HL-60 (cell line): ENCODE measurements at regions not wholly inside any gene's neighbourhood (a gene's known extent, or its start where the extent isn't known, plus 50 kb on each side); places are given as distances from the start of the nearest gene placed in this dataset.

Experiments used
- DNase-seq, 2 experiments: peaks; one replicate each; pipeline ENCODE4 v3.0.0-alpha.2; 2010 to 2020; ENCODE audit warnings: low read depth in 1 of 2, low spot score in 1 of 2
- H3K27ac ChIP-seq: fragments of 250-450 bp; sonication (Bioruptor Pico); replicated peaks from 2 replicates; pipeline ENCODE4 v1.5.1; 2020; ENCODE audit warnings: mild to moderate bottlenecking, moderate library complexity
- H3K27me3 ChIP-seq: fragments of 250-450 bp; sonication (Bioruptor Pico); 2 replicates; pipeline ENCODE4 v1.5.1; 2021; ENCODE audit warnings: mild to moderate bottlenecking, moderate library complexity; ENCODE audit not compliant: insufficient read depth, poor library complexity, severe bottlenecking
- H3K4me3 ChIP-seq: replicated peaks from 2 replicates; pipeline ENCODE4 v1.5.1; 2011; ENCODE audit warnings: mild to moderate bottlenecking, control low read depth, low read length; ENCODE audit not compliant: insufficient read depth
- CTCF ChIP-seq: IDR thresholded peaks from one replicate; pipeline ENCODE4 v1.5.1; 2011; ENCODE audit warnings: low read length, control low read depth, inconsistent platforms; ENCODE audit not compliant: insufficient read depth
- GABPA ChIP-seq: IDR thresholded peaks from 2 replicates; pipeline ENCODE4 v1.6.1; 2012; ENCODE audit warnings: low read depth
- POLR2AphosphoS5 ChIP-seq: IDR thresholded peaks from 2 replicates; pipeline ENCODE4 v1.6.1; 2012; ENCODE audit warnings: low read depth
- SPI1 ChIP-seq: IDR thresholded peaks from 2 replicates; pipeline ENCODE4 v1.6.1; 2012; ENCODE audit warnings: low read depth, mild to moderate bottlenecking, borderline replicate concordance
- TF ChIP-seq, protein P1 (sequence below): IDR thresholded peaks from 2 replicates; pipeline ENCODE4 v1.6.1; 2012; ENCODE audit warnings: low read depth; ENCODE audit not compliant: insufficient replicate concordance

DNA sequence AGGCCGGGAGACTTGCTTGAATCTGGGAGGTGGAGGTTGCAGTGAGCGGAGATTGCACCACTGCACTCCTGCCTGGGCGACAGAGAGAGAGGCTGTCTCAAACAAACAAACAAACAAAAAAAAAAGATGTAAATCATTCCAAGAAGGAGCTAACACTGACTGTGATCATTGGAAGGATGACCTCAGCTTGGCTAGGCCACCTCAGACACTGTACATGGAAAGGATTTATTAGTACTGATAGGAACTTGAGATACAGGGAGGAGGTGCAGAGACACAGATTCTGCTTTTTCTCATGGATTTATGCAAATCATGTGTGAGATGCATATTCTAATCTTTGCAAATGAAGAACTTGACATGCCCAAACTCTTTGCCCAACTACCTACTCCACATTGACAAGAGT is 293.6 kb downstream of the HIVEP2 start:
- Histone ChIP-seq H3K27me3 (no peaks in the 10 kb centered on the region), H3K4me3 (no peak overlapping the region), H3K27ac (no peak overlapping the region)
- TF ChIP-seq GABPA (no peak), SPI1 (no peak), POLR2AphosphoS5 (no peak), CTCF (no peak)
- TF ChIP-seq, protein P1, sequence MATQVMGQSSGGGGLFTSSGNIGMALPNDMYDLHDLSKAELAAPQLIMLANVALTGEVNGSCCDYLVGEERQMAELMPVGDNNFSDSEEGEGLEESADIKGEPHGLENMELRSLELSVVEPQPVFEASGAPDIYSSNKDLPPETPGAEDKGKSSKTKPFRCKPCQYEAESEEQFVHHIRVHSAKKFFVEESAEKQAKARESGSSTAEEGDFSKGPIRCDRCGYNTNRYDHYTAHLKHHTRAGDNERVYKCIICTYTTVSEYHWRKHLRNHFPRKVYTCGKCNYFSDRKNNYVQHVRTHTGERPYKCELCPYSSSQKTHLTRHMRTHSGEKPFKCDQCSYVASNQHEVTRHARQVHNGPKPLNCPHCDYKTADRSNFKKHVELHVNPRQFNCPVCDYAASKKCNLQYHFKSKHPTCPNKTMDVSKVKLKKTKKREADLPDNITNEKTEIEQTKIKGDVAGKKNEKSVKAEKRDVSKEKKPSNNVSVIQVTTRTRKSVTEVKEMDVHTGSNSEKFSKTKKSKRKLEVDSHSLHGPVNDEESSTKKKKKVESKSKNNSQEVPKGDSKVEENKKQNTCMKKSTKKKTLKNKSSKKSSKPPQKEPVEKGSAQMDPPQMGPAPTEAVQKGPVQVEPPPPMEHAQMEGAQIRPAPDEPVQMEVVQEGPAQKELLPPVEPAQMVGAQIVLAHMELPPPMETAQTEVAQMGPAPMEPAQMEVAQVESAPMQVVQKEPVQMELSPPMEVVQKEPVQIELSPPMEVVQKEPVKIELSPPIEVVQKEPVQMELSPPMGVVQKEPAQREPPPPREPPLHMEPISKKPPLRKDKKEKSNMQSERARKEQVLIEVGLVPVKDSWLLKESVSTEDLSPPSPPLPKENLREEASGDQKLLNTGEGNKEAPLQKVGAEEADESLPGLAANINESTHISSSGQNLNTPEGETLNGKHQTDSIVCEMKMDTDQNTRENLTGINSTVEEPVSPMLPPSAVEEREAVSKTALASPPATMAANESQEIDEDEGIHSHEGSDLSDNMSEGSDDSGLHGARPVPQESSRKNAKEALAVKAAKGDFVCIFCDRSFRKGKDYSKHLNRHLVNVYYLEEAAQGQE, result no peak
- no peak for DNase-seq

GRCh38 chr6:142653710-142654420 is 291.1 kb downstream of the HIVEP2 start:
- TF ChIP-seq SPI1 (no peak), CTCF (no peak), GABPA (no peak)
- TF ChIP-seq, protein P1, result no peak
- Histone ChIP-seq H3K4me3 (no peak overlapping the region), H3K27me3 (no peaks in the 10 kb centered on the region), H3K27ac (no peak overlapping the region)
- DNase-seq, result no peak

- H3K27me3 ChIP-seq, result no peaks in the 10 kb centered on the region
- H3K4me3 ChIP-seq, result no peak overlapping the region
- H3K27ac ChIP-seq, result no peak overlapping the region
- no peak for DNase-seq
- no peak for TF ChIP-seq SPI1
- TF ChIP-seq, protein P1, result no peak
- TF ChIP-seq POLR2AphosphoS5, result no peak
- no peak for TF ChIP-seq GABPA
- no peak for TF ChIP-seq CTCF
These were observed 285.3 kb downstream of the HIVEP2 start for GRCh38 chr6:142659661-142660060.
